OCI-LY7 (cell line): ENCODE measurements at regions not wholly inside any gene's neighbourhood (a gene's known extent, or its start where the extent isn't known, plus 50 kb on each side); places are given as distances from the start of the nearest gene placed in this dataset.

Experiments
- EZH2phosphoT487 ChIP-seq: fragments of 200-600 bp; sonication (generic); IDR thresholded peaks from 2 replicates; pipeline ENCODE4 v1.6.1; 2018; ENCODE audit warnings: low read depth, borderline replicate concordance, mild to moderate bottlenecking, mixed run types, antibody characterized with exemption, low read length, moderate library complexity, mixed read lengths
- TF ChIP-seq, protein P1 (sequence below): fragments of 200-600 bp; sonication (generic); conservative IDR thresholded peaks from 2 replicates; pipeline ENCODE4 v1.5.1; 2014; ENCODE audit warnings: mild to moderate bottlenecking, antibody characterized with exemption, low read length, moderate library complexity, mixed read lengths

DNA sequence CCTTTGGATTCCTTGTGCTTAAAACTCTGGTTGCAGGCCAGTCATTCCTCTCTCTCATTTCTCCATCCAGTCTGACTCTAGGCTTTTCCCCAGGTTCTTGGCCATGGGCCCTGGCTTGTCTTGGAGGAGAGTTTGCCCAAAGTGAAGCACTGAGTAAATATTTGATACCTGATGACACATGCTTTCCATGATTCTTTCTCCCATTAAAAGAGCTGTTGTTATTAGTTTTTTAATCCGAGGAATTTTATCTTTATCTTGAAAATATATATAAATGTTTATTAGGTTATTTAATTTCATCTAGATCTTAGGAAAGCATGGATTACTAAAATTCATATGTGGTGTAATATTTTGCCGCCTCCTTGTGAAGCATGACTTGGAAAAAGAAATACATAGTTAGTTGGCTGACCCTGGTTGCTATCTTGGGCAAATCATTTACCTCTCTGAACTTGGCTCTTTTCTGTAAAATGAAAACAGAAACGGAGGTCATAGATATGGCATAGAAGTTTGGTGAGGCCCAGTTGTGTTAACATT lies 650.1 kb downstream of the SLC4A3 start:
- TF ChIP-seq, protein P1, sequence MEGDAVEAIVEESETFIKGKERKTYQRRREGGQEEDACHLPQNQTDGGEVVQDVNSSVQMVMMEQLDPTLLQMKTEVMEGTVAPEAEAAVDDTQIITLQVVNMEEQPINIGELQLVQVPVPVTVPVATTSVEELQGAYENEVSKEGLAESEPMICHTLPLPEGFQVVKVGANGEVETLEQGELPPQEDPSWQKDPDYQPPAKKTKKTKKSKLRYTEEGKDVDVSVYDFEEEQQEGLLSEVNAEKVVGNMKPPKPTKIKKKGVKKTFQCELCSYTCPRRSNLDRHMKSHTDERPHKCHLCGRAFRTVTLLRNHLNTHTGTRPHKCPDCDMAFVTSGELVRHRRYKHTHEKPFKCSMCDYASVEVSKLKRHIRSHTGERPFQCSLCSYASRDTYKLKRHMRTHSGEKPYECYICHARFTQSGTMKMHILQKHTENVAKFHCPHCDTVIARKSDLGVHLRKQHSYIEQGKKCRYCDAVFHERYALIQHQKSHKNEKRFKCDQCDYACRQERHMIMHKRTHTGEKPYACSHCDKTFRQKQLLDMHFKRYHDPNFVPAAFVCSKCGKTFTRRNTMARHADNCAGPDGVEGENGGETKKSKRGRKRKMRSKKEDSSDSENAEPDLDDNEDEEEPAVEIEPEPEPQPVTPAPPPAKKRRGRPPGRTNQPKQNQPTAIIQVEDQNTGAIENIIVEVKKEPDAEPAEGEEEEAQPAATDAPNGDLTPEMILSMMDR, result no peak
- TF ChIP-seq EZH2phosphoT487, result no peak
